A549 (cell line): ENCODE measurements at regions not wholly inside any gene's neighbourhood (a gene's known extent, or its start where the extent isn't known, plus 50 kb on each side); places are given as distances from the start of the nearest gene placed in this dataset.

Experiments
- ATAC-seq, 2 experiments: fragments of 200-7000 bp in 1 of 2; fragments of >200 bp in 1 of 2; cut with Nextera tagmentation in 1 of 2; cut with Tn5 transposase in 1 of 2; 3 replicates each; pipeline versions ENCODE4 v1.8.0 to v1.9.1; 2018 to 2020; ENCODE audit warnings: mild to moderate bottlenecking in 1 of 2, moderate library complexity in 1 of 2
- CTCF ChIA-PET: fragments of 300-600 bp; sonication (Branson Sonifier 250); formaldehyde crosslinking; extraction: SDS; loops from one replicate; lab custom pipeline; 2021; ENCODE audit warnings: antibody characterized with exemption, inconsistent platforms; lab: Yijun Ruan, JAX
- POLR2A ChIA-PET: fragments of 350-600 bp; formaldehyde crosslinking; extraction: SDS; loops from one replicate; lab custom pipeline; 2021; ENCODE audit warnings: antibody characterized with exemption, inconsistent platforms; lab: Yijun Ruan, JAX
- DNase-seq, 2 experiments: peaks; one replicate each; pipeline versions ENCODE4 v3.0.0 to v3.0.0-alpha.2; 2011 to 2016; ENCODE audit warnings: low read depth in 1 of 2, low spot score in 1 of 2
- FAIRE-seq: peaks from 2 replicates; lab custom pipeline; 2011; peaks lifted over from hg19 to GRCh38; lab: Jason Lieb, UNC
- H3K27ac ChIP-seq, 2 experiments: fragments of >200 bp; sonication (Bioruptor Twin); formaldehyde crosslinking; 3 replicates each; pipeline ENCODE4 v1.5.1; 2016 to 2017
- H3K4me1 ChIP-seq: fragments of >200 bp; sonication (Bioruptor Twin); formaldehyde crosslinking; 3 replicates; pipeline ENCODE4 v1.6.1; 2016
- H3K4me2 ChIP-seq: fragments of >200 bp; sonication (Bioruptor Twin); formaldehyde crosslinking; 3 replicates; pipeline ENCODE4 v1.6.1; 2016
- H3K4me3 ChIP-seq: fragments of >200 bp; sonication (Bioruptor Twin); formaldehyde crosslinking; 3 replicates; pipeline ENCODE4 v1.5.1; 2016
- H3K9me3 ChIP-seq: fragments of >200 bp; sonication (Bioruptor Twin); formaldehyde crosslinking; 3 replicates; pipeline ENCODE4 v1.6.1; 2016
- BHLHE40 ChIP-seq: IDR thresholded peaks from 2 replicates; pipeline ENCODE4 v1.6.1; 2012; ENCODE audit warnings: low read depth, low read length, inconsistent platforms
- CBX2 ChIP-seq: fragments of 200-600 bp; sonication (generic); IDR thresholded peaks from 2 replicates; pipeline ENCODE4 v1.6.1; 2016; ENCODE audit warnings: low read depth, mild to moderate bottlenecking, borderline replicate concordance
- CHD4 ChIP-seq: fragments of 200-600 bp; sonication (generic); IDR thresholded peaks from 2 replicates; pipeline ENCODE4 v1.6.1; 2016; ENCODE audit warnings: antibody characterized with exemption, mild to moderate bottlenecking, borderline replicate concordance
- CTCF ChIP-seq: fragments of >200 bp; sonication (Bioruptor Twin); formaldehyde crosslinking; IDR thresholded peaks from 3 replicates; pipeline ENCODE4 v1.5.1; 2016
- E2F6 ChIP-seq: IDR thresholded peaks from 2 replicates; pipeline ENCODE4 v1.6.1; 2012; ENCODE audit warnings: low read depth, borderline replicate concordance
- EHF ChIP-seq: fragments of 250-450 bp; sonication (Bioruptor Pico); IDR thresholded peaks from 2 replicates; pipeline ENCODE4 v1.5.0; 2020; ENCODE audit warnings: mild to moderate bottlenecking
- EP300 ChIP-seq, 2 experiments: fragments of >200 bp; sonication (Bioruptor Twin); formaldehyde crosslinking; IDR thresholded peaks; 2 replicates in 1 of 2; 3 replicates in 1 of 2; pipeline ENCODE4 v1.6.1; 2016 to 2017
- ESRRA ChIP-seq: fragments of 150-350 bp; IDR thresholded peaks from 2 replicates; pipeline ENCODE4 v1.6.1; 2014; ENCODE audit warnings: mild to moderate bottlenecking, low read length, borderline replicate concordance
- FOSB ChIP-seq: fragments of 250-450 bp; sonication (Bioruptor Pico); IDR thresholded peaks from 2 replicates; pipeline ENCODE4 v1.5.0; 2020; ENCODE audit warnings: mild to moderate bottlenecking, moderate library complexity
- HES2 ChIP-seq: fragments of >200 bp; sonication (Bioruptor Twin); formaldehyde crosslinking; IDR thresholded peaks from 2 replicates; pipeline ENCODE4 v1.6.1; 2016
- HOXA7 ChIP-seq: fragments of 250-450 bp; sonication (Bioruptor Pico); IDR thresholded peaks from 2 replicates; pipeline ENCODE4 v1.5.0; 2020; ENCODE audit warnings: mild to moderate bottlenecking, moderate library complexity
- KDM1A ChIP-seq: fragments of 200-600 bp; sonication (generic); IDR thresholded peaks from 2 replicates; pipeline ENCODE4 v1.6.1; 2016; ENCODE audit warnings: low read depth, mild to moderate bottlenecking
- KDM5A ChIP-seq: fragments of 200-600 bp; sonication (generic); IDR thresholded peaks from 2 replicates; pipeline ENCODE4 v1.6.1; 2016; ENCODE audit warnings: antibody characterized with exemption, mild to moderate bottlenecking
- MAFK ChIP-seq: fragments of 450-650 bp; IDR thresholded peaks from 2 replicates; pipeline ENCODE4 v1.6.1; 2014; ENCODE audit not compliant: partially characterized antibody
- MAX ChIP-seq: IDR thresholded peaks from 2 replicates; pipeline ENCODE4 v1.6.1; 2012
- MAZ ChIP-seq: fragments of 150-350 bp; IDR thresholded peaks from 2 replicates; pipeline ENCODE4 v1.6.1; 2014; ENCODE audit warnings: antibody characterized with exemption, low read depth, low read length, borderline replicate concordance
- NR3C1 ChIP-seq: fragments of >200 bp; sonication (Bioruptor Twin); formaldehyde crosslinking; IDR thresholded peaks from 3 replicates; pipeline ENCODE4 v1.6.1; 2017
- PBX3 ChIP-seq: IDR thresholded peaks from 2 replicates; pipeline ENCODE4 v1.6.1; 2012
- PHF8 ChIP-seq: fragments of 200-600 bp; sonication (generic); IDR thresholded peaks from 2 replicates; pipeline ENCODE4 v1.6.1; 2016; ENCODE audit warnings: low read depth, mild to moderate bottlenecking, antibody characterized with exemption, moderate library complexity, borderline replicate concordance
- POLR2A ChIP-seq: IDR thresholded peaks from 2 replicates; pipeline ENCODE4 v1.6.1; 2012; ENCODE audit warnings: mild to moderate bottlenecking, low read length
- POLR2AphosphoS2 ChIP-seq: conservative IDR thresholded peaks from 2 replicates; pipeline ENCODE4 v1.6.1; 2012; ENCODE audit warnings: low read length, improper control_type of control experiment, inconsistent platforms
- REST ChIP-seq: fragments of 200-600 bp; sonication (generic); IDR thresholded peaks from 2 replicates; pipeline ENCODE4 v1.6.1; 2016; ENCODE audit warnings: antibody characterized with exemption, mild to moderate bottlenecking, moderate library complexity
- SMC3 ChIP-seq: fragments of >200 bp; sonication (Bioruptor Twin); formaldehyde crosslinking; IDR thresholded peaks from 3 replicates; pipeline ENCODE4 v1.6.1; 2018; ENCODE audit warnings: inconsistent platforms
- TFCP2L1 ChIP-seq: fragments of 250-450 bp; sonication (Bioruptor Pico); IDR thresholded peaks from 2 replicates; pipeline ENCODE4 v1.5.0; 2021; ENCODE audit warnings: mild to moderate bottlenecking
- ZFP36 ChIP-seq: fragments of 450-650 bp; IDR thresholded peaks from 2 replicates; pipeline ENCODE4 v1.6.1; 2014; ENCODE audit warnings: borderline replicate concordance; ENCODE audit not compliant: partially characterized antibody
- ZNF302 ChIP-seq: fragments of 250-450 bp; sonication (Bioruptor Pico); IDR thresholded peaks from 2 replicates; pipeline ENCODE4 v1.9.0; 2021; ENCODE audit warnings: inconsistent platforms, mild to moderate bottlenecking, moderate library complexity
- ZSCAN20 ChIP-seq: fragments of 250-450 bp; sonication (Bioruptor Pico); IDR thresholded peaks from 2 replicates; pipeline ENCODE4 v1.8.0; 2022; ENCODE audit warnings: mild to moderate bottlenecking, moderate library complexity
- WGBS: methylation state at CpG from one replicate; pipeline ENCODE4 v1.1.6; 2017; ENCODE audit errors: missing lambda C conversion rate; 5-methylcytosine and 5-hydroxymethylcytosine counted together
- TF ChIP-seq, protein P1 (sequence below): fragments of 450-650 bp; IDR thresholded peaks from 2 replicates; pipeline ENCODE4 v1.6.1; 2014; ENCODE audit warnings: antibody characterized with exemption
- TF ChIP-seq, protein P2 (sequence below): fragments of 150-350 bp; IDR thresholded peaks from 2 replicates; pipeline ENCODE4 v1.6.1; 2014; ENCODE audit warnings: low read depth, mild to moderate bottlenecking, low read length

- TF ChIP-seq HOXA7 (CRISPR knock-in tag) (no peak), E2F6 (no peak), PHF8 (no peak), MAFK (no peak), ESRRA (no peak), HES2 (no peak), KDM5A (no peak), ZNF302 (CRISPR knock-in tag) (no peak), SMC3 (no peak), CTCF (no peak), POLR2AphosphoS2 (no peak), BHLHE40 (no peak), ZSCAN20 (no peak)
- TF ChIP-seq, protein P1, sequence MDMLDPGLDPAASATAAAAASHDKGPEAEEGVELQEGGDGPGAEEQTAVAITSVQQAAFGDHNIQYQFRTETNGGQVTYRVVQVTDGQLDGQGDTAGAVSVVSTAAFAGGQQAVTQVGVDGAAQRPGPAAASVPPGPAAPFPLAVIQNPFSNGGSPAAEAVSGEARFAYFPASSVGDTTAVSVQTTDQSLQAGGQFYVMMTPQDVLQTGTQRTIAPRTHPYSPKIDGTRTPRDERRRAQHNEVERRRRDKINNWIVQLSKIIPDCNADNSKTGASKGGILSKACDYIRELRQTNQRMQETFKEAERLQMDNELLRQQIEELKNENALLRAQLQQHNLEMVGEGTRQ, result no peak
- TF ChIP-seq, protein P2, sequence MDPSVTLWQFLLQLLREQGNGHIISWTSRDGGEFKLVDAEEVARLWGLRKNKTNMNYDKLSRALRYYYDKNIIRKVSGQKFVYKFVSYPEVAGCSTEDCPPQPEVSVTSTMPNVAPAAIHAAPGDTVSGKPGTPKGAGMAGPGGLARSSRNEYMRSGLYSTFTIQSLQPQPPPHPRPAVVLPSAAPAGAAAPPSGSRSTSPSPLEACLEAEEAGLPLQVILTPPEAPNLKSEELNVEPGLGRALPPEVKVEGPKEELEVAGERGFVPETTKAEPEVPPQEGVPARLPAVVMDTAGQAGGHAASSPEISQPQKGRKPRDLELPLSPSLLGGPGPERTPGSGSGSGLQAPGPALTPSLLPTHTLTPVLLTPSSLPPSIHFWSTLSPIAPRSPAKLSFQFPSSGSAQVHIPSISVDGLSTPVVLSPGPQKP, result no peak
- ATAC-seq (no peak), FAIRE-seq (no peak), DNase-seq (no peak)
- no peaks in the 10 kb centered on the region for H3K4me1 ChIP-seq
- 49% methylated on average over 17 of the region's 17 CpGs for WGBS
- ChIA-PET CTCF (no interaction called here), POLR2A (no interaction called here)
- no peak overlapping the region for H3K4me3 ChIP-seq
- H3K9me3 ChIP-seq, result no peaks in the 10 kb centered on the region
- H3K4me2 ChIP-seq, result no peak overlapping the region
- H3K27ac ChIP-seq, result no peak overlapping the region
Measured at GRCh38 chr22:49353235-49353634, 474.4 kb downstream of the BRD1 start.

DNA sequence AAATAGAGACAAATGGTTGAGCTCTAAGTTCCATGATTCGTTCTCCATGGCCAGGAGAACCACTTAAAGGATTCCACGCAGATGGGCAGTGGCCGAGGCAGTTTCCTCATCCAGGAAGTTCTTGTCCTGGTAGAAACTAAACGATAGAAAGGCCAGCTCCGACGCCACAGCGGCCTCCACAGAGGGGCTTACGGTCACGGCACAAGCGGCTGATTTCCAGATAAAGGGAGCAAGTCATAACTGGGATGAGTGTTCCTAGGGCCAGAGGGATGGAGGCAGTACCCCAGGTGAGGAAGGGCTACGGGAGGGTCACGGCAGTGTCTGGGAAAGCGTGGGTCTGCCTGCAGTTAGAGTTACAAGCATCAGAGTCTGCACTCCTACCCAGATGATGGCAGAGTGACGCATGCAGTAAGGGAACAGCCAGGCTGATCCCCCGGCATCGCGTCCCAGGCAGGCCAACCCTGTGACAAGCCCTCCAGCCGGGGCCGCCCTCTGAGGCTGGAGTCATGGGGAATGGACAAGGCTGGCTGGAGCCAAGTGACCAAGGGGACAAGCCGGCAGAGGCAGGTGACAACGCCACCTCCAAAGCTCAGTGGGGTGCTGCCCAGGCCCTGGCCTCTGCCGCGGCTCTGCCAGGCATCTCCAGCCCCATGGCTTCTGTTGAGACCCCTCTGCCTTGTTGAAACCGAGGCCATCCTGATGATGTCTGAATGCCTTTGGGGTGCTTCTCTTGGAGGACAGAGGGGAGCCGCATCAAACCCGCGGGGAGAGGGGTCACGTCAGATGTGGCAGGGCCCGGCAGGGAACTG lies 475.1 kb downstream of the BRD1 start:
- Histone ChIP-seq H3K4me2 (no peak overlapping the region), H3K27ac (no peak overlapping the region), H3K4me1 (no peaks in the 10 kb centered on the region), H3K9me3 (no peaks in the 10 kb centered on the region), H3K4me3 (no peak overlapping the region)
- DNase-seq (no peak), ATAC-seq (no peak), FAIRE-seq (no peak)
- POLR2A ChIA-PET, result no interaction called here
- no peak for TF ChIP-seq KDM1A
- no peak for TF ChIP-seq NR3C1
- no peak for TF ChIP-seq CBX2
- TF ChIP-seq ZFP36, result no peak
- no peak for TF ChIP-seq EHF (CRISPR knock-in tag)
- no peak for TF ChIP-seq POLR2AphosphoS2
- TF ChIP-seq CHD4, result no peak
- no peak for TF ChIP-seq FOSB (CRISPR knock-in tag)
- no peak for TF ChIP-seq MAX
- TF ChIP-seq TFCP2L1, result no peak
- TF ChIP-seq EP300 (IDR thresholded peaks at IDR 0.05), result no peak
- no peak for TF ChIP-seq KDM5A
- no peak for TF ChIP-seq PBX3
- no peak for TF ChIP-seq MAZ
- TF ChIP-seq ESRRA, result no peak
- no peak for TF ChIP-seq POLR2A
- TF ChIP-seq REST, result no peak
- TF ChIP-seq, all 56 proteins: peak for 0
- 52% methylated on average over 18 of the region's 29 CpGs for WGBS
- CTCF ChIA-PET, result no interaction called here
